Thoracic aorta (tissue), 2 donors: ENCODE measurements at regions not wholly inside any gene's neighbourhood (a gene's known extent, or its start where the extent isn't known, plus 50 kb on each side); places are given as distances from the start of the nearest gene placed in this dataset.

ENCODE experiments used
- ATAC-seq: fragments of 150-250 bp; one replicate; pipeline ENCODE4 v1.8.0; 2017; ENCODE audit warnings: low read depth; ENCODE audit not compliant: insufficient number of reproducible peaks, low FRiP score
- DNase-seq: peaks from one replicate; pipeline ENCODE4 v3.0.0-alpha.2; 2020; ENCODE audit warnings: low spot score
- H3K27ac ChIP-seq, 2 donors: fragments of 200-600 bp; sonication (generic); 1 replicate in 1 of 2; 2 replicates in 1 of 2; pipeline ENCODE4 v1.5.1; 2016; ENCODE audit warnings: mild to moderate bottlenecking in 2 of 2, moderate library complexity in 2 of 2
- H3K27me3 ChIP-seq: fragments of 200-600 bp; sonication (generic); replicated peaks from 2 replicates; pipeline ENCODE4 v1.6.0; 2016; ENCODE audit warnings: mild to moderate bottlenecking; ENCODE audit not compliant: insufficient read depth
- H3K36me3 ChIP-seq: fragments of 200-600 bp; sonication (generic); one replicate; pipeline ENCODE4 v1.5.1; 2016
- H3K4me1 ChIP-seq, 2 donors: fragments of 200-600 bp; sonication (generic); 1 replicate in 1 of 2; 2 replicates in 1 of 2; pipeline versions ENCODE4 v1.5.1 to v1.6.0; 2016; ENCODE audit warnings: low read depth in 2 of 2, mild to moderate bottlenecking in 1 of 2; ENCODE audit not compliant: control insufficient read depth in 1 of 2
- H3K4me3 ChIP-seq: fragments of 200-600 bp; sonication (generic); 2 replicates; pipeline ENCODE4 v1.5.1; 2016; ENCODE audit warnings: mild to moderate bottlenecking
- H3K9me3 ChIP-seq: fragments of 200-600 bp; sonication (generic); 2 replicates; pipeline ENCODE4 v1.5.1; 2016
- TF ChIP-seq, protein P1 (sequence below): fragments of 200-600 bp; sonication (generic); IDR thresholded peaks from one replicate; pipeline ENCODE4 v1.5.1; 2019; ENCODE audit warnings: antibody characterized with exemption

DNA sequence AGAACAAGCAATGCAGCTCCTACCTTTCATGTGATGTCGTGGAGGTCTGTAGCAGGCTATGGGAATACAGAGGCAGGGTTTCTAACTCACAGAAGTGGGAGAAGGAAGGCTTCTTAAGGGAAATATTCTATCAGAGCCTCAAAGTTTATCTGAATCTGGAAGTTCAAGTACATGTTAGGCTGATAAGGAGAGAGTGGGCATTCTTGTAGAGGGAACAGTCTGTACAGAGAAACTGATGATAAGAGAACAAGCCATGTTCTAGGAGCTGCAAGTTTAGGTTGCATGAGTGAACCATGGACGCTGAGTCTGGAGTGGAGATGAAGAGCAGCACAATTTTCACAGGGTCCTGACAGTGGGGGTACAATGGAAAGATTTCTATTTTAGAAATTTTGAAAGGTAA, 344.0 kb downstream of the CHRM3 start:
- Histone ChIP-seq H3K4me1 (no peaks in the 10 kb centered on the region), H3K36me3 (no peaks in the 10 kb centered on the region), H3K9me3 (no peaks in the 10 kb centered on the region), H3K27me3 (no peaks in the 10 kb centered on the region), H3K27ac (no peak overlapping the region), H3K4me3 (no peak overlapping the region)
- ATAC-seq (no peak), DNase-seq (no peak)
- TF ChIP-seq, protein P1, sequence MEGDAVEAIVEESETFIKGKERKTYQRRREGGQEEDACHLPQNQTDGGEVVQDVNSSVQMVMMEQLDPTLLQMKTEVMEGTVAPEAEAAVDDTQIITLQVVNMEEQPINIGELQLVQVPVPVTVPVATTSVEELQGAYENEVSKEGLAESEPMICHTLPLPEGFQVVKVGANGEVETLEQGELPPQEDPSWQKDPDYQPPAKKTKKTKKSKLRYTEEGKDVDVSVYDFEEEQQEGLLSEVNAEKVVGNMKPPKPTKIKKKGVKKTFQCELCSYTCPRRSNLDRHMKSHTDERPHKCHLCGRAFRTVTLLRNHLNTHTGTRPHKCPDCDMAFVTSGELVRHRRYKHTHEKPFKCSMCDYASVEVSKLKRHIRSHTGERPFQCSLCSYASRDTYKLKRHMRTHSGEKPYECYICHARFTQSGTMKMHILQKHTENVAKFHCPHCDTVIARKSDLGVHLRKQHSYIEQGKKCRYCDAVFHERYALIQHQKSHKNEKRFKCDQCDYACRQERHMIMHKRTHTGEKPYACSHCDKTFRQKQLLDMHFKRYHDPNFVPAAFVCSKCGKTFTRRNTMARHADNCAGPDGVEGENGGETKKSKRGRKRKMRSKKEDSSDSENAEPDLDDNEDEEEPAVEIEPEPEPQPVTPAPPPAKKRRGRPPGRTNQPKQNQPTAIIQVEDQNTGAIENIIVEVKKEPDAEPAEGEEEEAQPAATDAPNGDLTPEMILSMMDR, result no peak

DNA sequence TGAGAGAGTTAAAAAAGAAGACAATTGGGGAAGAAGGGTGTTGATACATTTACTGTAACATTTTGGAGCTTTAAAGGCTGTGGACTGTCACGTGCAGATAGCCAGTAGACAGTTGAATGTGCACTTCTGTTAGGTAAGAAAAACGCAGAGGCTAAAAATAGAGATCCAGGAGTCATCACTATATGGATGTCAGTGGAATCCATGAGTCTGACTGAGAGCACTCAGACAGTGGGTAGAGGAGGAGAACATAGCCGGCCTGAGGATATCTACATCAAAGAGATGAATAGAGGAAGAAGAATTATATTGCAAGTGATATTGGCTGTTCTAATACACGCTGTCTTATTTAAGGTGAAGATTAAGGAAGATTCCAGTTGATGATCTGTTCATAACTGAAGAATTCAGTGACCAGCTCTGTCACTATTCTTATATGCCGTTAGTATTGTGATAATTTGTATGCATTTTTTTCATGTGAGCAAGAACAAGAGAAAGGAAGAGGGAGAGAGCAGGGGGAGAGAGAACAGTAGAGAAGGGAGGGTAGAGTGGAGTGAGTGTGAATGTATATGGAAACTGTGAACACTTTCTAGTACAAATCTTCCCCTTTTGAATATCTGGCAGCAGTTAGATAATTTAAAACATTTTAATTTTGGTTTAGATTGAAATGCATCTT, 344.8 kb downstream of the CHRM3 start:
- Histone ChIP-seq H3K9me3 (no peaks in the 10 kb centered on the region), H3K27me3 (no peaks in the 10 kb centered on the region), H3K4me1 (no peaks in the 10 kb centered on the region), H3K36me3 (no peaks in the 10 kb centered on the region), H3K27ac (no peak overlapping the region), H3K4me3 (no peak overlapping the region)
- no peak for ATAC-seq
- DNase-seq, result no peak
- TF ChIP-seq, protein P1, result no peak

DNA sequence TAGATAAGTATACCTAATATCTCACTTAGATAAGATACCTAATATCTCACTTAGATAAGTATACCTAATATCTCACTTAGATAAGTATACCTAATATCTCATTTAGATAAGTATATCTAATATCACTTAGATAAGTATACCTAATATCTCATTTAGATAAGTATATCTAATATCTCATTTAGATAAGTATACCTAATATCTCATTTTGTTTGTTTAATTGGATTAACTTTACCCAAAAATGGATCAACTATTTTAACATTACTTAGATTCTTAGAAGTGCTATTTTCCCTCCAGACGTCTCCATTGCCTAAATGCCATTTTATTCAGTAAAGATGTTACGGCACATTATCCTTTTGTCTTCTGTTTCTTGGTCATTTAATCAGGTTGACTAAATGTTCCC, 346.4 kb downstream of the CHRM3 start:
- Histone ChIP-seq H3K9me3 (no peaks in the 10 kb centered on the region), H3K4me1 (no peaks in the 10 kb centered on the region), H3K27ac (no peak overlapping the region), H3K36me3 (no peaks in the 10 kb centered on the region), H3K27me3 (no peaks in the 10 kb centered on the region), H3K4me3 (no peak overlapping the region)
- TF ChIP-seq, protein P1, result no peak
- DNase-seq, result no peak
- no peak for ATAC-seq

DNA sequence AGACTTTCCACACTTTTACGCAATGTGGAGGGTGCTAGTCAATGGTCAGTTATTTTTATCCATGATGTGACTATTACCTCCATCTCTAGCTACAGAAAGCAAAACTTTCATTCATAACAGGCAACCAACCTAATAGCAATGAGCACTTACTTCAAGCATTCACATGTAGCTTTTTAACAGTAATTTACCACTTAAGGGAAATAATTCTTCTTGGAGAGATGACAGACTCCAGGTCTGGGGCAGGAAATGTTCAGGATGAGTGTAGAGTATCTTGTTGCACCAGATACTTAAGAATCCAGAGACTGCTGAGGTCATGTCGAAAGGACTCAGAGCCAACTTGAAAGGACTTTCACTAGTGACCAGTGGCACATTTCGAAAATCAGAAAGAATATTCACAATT, 347.6 kb downstream of the CHRM3 start:
- Histone ChIP-seq H3K36me3 (no peaks in the 10 kb centered on the region), H3K27ac (no peak overlapping the region), H3K4me1 (peaks cover 3% of the 10 kb centered on the region in 2 donors), H3K27me3 (no peaks in the 10 kb centered on the region), H3K9me3 (no peaks in the 10 kb centered on the region), H3K4me3 (no peak overlapping the region)
- TF ChIP-seq, protein P1, result no peak
- ATAC-seq (no peak), DNase-seq (no peak)

DNA sequence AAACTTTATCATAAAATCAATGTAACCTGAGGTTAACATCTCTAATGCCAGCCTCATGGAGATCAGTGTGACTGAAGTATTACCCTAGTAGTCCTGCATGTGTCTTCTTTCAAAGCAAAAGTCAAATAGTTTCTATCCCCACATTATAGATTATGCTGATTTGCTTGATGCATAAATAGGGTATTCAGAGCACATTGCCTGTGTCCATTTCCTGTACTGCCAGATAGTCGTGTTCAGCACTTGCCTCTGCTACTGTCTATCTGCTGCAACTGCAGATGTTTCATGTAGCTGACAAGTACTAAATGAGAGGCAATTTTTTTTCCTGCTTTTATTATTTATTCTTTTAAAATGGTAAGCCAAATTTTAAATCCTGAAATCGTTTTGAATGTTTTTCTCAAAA, 348.7 kb downstream of the CHRM3 start:
- DNase-seq, result no peak
- Histone ChIP-seq H3K4me3 (no peak overlapping the region), H3K27me3 (no peaks in the 10 kb centered on the region), H3K4me1 (peaks cover 6 to 7% of the 10 kb centered on the region in 2 donors), H3K9me3 (no peaks in the 10 kb centered on the region), H3K36me3 (no peaks in the 10 kb centered on the region), H3K27ac (no peak overlapping the region)
- ATAC-seq, result no peak
- TF ChIP-seq, protein P1, result no peak
